DMS53 treated with DMSO at 0.1 percent for 48 hours (cell line): ENCODE measurements at regions not wholly inside any gene's neighbourhood (a gene's known extent, or its start where the extent isn't known, plus 50 kb on each side); places are given as distances from the start of the nearest gene placed in this dataset.
"Not testable (repeated sequence)": the region's sequence is repeated elsewhere in the genome, so short reads cannot be mapped to it uniquely, and the experiment has no call there.

Experiments
- DNase-seq: peaks from one replicate; lab custom pipeline; 2025; ENCODE audit not compliant: unreplicated experiment; lab: John Stamatoyannopoulos, UW

DNA sequence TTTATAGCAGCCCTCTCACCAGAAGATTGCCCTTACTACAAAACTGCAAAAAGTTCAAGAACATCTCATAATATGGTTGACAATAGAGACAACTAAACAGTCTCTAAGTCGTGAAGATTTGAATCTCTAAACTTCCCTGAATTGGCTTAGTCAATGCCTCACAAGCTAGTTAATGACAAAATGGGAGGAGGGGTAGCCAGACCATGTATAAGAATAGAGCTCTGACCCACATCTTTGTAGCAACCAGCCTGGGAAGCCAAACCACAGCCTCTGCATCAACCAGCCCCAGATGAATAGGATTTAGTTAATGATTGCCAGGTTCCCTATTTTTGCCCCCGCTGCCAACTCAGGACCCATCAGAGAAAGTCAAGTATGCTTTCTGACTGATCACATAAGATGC lies 1265.9 kb upstream of the PCDH10 start:
- DNase-seq = not testable (repeated sequence)

DNA sequence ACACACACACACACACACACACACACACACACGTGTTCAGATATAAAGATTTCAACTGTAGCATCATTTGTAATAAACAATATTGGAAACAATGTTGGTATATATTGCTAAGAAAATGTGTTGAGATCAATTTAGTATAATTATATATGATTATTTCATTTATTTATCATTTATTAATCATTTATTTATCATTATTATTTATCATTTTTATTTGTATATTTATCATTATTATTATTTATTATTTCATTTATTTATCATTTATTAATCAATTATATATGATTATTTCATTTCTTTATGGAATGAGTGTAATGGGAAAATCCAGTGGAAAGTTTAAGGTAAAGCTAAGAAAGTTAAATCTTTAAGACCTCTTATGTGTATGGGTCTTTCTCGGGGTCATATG lies 1223.4 kb upstream of the PCDH10 start:
- not testable (repeated sequence) for DNase-seq

DNA sequence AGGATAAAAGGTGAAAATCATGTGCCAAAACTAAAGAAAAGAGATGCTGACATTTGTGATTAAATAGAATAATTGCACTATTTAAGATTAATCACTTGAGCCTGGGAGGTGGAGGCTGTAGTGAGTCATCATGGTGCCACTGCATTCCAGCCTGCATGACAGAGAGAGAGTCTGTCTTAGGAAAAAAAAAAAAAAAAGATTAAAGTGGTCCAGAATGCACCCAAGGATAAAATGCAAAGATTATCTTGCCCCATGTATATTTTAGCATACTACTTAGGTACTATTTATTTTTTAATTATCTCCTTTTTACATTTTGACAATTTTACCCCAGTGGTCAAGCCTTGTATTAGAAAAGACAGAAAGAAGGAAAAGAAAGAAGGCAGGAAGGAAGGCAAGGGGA lies 1181.4 kb upstream of the PCDH10 start:
- DNase-seq = not testable (repeated sequence)

DNA sequence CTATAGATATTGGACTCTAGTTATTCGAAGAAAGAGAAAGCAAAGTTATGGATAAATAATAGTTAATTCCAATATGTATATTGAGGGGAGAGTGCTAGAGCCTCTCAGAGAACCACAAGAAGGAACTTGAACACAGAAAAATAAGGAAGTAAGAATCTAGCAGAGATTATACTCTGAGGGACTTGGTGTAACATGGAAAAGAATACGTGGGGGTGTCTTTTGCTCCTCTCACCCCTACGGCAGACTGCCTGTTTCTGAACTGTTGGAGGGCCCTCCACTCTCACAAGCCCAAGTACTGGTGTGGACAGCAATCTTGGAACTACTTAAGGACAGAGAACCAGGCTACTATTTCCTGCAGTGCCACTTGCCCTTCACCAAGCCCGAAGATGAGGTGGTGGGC lies 1174.4 kb upstream of the PCDH10 start:
- no peak for DNase-seq

DNA sequence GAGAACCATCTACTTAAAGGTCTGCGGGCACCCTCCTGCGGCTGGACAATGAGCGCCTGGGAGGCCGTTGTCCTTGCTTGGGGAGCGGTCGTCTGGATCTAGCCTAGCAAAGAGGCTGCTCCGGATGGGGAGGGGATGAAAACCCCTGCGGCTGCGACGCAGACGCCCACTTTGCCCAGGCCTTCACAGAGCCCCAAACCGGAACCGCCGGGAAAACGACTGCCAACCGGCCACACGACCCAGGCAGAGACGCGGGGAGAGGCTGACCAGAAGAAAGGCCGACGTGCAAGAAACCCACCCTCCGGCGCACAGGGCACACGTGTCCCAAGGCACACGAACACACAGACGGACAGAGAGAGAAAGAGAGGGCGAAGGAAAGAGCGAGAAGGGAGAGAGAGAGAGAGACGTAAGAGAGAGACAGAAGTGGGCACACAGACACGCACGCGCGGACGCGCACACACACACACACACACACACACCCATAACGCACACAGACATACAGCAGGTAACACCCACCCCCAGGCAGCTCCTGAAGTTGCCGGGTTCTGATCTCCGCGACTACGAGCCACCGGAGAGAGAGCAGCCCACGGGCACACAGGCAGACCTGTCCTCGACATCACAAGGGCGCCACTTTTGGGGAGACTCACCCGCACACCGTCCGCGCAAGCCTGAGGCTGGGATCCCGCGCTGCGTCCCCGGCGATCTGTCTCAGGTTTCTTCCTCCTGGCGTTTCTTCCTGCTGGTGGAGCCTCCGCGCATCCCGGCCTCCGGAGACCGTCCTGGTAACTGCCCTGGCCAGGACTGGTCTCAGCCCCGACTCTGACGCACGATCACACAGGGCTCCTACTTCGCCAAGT lies 1173.6 kb upstream of the PCDH10 start:
- DNase-seq = not testable (repeated sequence)

DNA sequence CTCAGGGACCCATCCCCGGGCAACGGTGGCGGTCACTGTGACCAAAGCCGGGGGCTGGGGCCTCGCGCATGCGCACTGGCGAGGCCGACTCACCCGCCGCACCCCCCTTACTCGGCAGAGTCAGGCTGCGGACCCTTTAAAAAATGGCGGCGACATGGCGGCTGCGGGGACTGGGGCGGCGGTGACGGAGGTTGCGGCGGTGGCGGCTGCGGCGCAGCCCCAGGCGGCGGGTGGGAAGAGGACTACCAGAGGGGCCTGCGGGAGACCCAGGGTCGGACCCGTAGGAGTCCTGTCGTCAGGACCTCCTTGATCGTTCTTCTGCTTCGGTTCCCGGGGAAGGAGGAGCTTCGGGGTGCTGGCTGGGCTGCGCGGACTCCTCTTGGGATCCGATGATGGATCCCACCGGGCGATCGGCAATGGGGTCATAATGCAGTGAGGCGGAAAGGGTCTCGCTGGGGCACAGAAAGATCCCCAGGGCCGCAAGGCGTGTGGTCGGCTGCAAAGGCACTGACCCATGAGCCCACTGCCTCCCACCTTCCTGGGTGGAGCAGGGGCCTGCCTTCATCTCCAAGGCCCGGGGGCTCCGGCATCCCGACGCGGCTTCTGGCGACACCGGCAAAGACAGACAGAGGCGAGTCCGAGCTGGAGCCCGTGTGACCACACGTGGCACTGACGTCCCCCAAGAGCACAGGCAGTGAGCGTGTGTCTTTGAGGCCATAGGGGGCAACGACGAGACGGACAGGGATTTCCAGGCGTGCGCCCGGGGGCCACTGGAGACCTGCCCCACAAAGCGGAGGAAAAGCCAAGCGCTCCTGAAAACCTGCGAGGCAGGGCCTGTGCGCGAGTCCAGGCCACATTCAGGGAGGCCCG lies 1172.7 kb upstream of the PCDH10 start:
- not testable (repeated sequence) for DNase-seq

DNA sequence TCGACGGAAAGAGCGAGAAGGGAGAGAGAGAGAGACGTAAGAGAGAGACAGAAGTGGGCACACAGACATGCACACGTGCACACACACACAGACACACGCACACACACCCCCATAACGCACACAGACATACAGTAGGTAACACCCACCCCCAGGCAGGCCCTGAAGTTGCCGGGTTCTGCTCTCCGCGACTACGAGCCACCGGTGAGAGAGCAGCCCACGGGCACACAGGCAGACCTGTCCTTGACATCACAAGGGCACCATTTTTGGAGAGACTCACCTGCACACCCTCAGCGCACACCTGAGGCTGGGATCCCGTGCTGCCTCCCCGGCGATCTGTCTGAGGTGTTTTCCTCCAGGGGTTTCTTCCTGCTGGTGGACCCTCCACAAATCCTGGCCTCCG lies 1171.0 kb upstream of the PCDH10 start:
- no peak for DNase-seq

DNA sequence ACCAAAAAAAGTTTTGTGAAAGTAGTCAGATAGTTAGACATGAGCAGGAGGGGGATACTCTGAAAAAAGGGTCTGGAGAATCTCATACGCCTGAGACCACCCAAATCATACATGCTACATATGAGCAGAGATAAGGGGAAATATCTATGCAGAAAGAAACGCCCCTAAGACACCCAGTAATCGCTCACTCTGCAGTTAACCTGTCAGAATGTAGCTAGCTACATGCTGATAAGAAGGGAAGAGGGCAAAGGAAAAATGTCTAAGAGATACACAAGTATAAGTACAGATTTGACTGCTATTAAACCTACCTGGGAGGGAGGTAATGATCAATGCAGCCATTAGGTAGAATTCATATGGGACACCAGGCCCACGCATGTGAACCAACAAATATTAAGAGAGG lies 1159.5 kb upstream of the PCDH10 start:
- DNase-seq = no peak

DNA sequence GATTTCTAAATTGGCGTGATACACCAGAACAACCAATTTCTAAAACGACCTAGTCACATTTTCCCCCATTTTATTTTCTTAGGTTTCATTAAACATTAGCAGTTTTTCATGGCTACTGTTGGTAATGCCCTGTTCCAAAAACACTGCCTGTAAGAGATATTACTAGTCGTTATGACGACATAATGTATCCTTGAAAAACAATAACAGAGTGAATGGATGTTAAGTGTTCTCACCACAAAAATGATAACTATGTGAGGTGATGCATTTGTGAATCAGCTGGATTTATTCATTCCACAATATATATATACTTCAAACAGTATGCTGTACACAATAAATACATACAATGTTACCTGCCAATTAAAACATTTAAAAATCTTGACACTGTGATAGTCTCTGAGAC lies 1147.6 kb upstream of the PCDH10 start:
- DNase-seq = no peak

DNA sequence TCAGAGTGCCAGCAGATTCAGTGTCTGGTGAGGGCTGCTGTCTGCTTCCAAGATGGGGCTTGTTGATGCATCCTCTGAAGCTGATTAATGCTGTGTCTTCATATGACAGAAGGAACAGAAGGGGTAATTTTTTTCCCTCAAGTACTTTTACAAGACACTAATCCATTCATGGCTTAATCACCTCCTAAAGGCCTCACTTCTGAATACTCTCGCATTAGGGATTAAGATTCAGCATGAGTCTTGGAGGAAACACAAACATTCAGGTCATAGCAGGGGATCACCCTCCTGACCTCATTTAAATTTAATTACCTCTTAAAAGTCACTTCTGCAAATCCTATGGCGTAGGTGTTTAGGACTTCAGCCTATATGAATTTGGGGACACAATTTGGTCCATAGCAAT lies 1145.5 kb upstream of the PCDH10 start:
- no peak for DNase-seq

DNA sequence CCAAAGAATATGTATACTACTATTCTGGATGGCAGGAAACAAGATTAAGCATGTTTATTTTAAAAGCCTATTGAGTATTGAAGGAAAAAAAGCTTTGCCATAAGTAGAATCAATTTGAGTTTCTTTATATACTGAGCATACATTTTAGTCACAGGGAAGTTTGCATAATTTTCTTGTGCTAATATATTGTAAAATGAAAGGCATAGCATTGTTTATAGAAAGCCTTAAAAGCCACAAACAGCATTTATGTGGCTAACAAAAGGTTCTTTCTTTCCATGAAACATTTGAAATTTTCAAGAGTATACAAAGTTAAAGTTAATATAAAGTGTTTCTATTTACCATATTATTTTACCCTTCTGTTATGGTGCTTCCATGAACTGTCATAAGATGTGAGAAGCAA lies 1133.8 kb upstream of the PCDH10 start:
- no peak for DNase-seq

DNA sequence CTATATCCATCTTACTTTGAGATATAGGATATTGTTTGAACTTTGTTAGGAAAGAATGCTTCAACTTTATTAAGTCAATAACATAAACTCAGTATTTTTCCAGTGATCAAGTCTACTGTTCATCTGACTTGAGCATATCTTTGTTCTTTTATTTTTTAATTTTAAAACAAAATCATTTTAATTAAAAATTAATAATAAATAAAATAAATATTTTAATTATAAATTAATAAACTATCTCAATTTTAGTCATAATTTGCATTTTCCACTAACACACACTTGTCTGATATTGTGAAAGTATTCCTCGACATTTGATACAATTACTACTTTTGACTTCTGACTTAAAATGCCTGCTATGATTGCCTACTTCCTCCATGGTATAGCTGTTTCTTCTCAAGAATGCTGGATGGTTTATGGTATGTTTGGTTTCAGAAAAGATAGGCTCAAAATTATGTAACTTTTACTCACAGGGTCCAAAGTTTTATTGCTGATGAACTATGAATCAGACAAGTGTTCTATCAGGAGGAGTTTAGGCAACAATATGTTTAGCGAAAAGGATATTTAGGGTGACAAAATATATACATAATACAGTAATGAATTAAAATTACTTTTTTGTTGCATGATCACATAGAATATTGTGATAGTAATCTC lies 1132.3 kb upstream of the PCDH10 start:
- no peak for DNase-seq

DNA sequence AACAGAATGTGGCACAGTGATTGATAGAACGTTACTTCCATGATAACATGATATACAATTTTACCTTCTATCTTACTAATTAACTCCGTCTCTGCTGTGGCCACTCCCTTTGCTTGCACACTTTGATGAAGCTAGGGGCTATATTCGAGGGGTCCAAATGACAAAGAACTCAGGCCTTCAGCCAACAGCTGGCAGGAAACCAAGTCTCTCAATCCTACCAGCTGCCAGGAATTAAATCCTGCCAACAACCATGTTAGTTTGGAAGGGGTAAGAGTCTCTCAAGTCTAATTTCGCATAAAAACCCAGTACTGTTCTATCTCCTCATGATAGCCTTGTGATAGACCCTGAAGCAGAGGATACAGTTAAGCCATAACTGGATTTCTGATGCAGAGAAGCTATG lies 1122.9 kb upstream of the PCDH10 start:
- no peak for DNase-seq

DNA sequence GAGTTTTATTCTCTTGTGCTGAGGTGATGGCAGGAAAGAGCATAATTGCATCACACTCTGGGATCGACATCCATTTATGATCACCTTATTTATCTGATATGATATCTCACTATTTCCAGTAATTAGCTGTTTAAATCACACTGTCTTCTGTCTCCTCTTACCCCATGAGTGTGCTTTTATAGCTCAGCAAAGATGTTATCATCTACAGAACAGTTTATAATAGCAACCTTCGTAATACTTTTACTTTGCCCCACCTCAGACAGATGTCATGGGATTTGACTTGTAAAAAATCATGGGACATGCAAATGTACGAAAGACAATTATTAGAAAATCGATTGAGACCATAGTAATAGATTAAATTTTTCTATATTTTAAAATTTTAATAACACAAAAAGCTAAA lies 1122.3 kb upstream of the PCDH10 start:
- DNase-seq = no peak

DNA sequence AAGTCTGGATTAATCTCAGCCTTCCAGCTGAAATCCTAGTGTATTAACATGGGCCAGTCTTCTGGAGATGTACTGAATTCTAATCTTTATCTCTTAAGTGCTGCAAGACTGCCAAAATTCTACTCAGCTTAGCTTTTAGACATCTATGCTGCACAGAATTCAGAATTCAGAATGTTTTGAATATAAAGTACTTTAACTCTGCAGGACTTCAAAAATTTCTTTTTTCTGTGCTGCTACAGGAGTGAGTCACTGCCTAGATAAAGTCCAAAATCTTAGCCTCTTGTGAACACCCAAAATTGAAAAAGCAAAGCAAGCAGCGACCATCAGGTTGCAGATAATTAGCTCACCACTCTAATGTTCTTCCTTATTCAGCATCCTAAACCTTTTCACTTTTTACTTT lies 1092.6 kb upstream of the PCDH10 start:
- no peak for DNase-seq

DNA sequence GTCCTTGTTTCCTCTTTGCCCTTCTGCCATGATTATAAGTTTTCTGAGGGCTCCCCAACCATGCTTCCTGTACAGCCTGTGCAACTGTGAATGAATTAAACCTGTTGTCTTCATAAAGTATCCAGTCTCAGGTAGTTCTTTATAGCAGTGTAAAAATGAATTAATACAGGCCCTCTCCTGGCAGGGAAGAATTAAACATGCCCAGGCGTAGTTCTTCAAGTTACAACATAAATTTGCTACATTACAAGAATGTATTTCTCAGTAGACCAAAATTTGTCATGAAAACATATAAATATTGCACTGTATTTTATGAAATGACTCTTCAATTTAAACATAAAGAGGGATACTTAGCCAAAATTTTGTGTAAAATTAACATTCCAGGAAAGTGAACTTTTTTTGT lies 1089.9 kb upstream of the PCDH10 start:
- no peak for DNase-seq

DNA sequence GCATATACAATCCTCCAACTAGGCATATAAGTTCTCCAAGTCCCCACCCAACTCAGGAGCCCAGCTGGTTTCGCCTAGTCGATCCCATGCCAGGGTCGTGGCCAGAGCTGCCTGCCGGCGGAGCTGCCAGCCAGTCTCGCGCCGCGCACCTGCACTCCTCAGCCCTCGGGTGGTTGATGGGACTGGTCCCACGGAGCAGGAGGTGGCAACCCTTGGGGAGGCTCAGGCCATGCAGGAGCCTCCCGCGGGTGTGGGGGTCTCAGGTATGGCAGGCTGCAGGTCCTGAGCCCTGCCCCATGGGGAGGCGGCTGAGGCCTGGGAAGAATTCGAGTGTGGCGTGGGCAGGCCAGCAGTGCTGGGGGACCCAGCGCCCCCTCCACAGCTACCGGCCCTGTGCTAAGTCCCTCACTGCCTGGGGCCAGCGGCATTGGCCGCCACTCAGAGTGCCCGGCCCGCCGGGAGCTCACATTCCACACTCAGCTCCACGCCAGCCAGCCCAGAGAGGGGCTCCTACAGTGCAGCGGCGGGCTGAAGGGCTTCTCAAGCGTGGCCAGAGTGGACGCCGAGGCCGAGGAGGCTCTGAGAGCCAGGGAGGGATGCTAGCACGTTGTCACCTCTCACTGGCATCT lies 1086.4 kb upstream of the PCDH10 start:
- no peak for DNase-seq

DNA sequence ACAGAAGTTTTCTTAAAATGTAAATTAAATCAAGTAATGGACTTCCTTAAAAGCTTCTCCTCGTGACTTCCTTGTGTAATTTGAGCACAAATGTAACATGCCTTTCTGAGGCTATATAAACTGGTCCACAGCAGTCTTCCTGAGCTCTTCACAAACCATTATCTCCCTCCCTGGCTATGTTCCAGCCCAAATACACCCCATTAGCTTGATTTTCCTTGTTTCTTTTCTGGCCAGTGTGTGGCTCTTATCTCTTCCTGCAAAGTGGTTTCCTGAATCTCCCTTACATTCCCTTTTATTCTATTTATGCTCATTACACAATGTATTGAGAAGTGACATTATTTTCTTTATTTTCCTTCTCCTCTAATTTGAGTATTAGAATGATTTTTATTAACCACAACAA lies 1085.3 kb upstream of the PCDH10 start:
- no peak for DNase-seq

DNA sequence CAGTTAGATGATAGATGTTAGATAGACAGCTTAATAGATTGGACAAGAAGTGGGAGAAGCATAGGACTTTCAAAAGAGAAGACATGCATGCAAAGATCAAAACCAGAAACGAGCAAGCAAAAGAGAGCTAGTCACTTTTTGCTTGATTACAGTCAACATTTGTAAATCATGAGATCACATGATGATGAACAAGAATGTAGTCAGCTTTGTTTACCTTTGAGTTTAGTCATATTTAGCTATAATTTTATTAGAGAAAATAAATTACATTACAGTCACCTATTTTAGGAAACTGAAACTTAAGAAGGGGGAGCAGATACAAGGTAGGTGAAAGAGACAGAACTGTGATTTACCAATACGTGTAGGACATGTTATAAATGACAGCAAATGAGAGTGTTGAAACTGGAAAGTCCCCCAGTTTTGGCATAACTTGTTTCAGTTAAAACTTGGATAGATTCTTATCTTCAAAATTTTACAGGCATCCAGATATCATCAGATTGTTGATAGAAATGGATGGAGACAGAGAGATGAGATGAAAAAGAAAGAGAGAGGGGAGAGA lies 1083.1 kb upstream of the PCDH10 start:
- no peak for DNase-seq

DNA sequence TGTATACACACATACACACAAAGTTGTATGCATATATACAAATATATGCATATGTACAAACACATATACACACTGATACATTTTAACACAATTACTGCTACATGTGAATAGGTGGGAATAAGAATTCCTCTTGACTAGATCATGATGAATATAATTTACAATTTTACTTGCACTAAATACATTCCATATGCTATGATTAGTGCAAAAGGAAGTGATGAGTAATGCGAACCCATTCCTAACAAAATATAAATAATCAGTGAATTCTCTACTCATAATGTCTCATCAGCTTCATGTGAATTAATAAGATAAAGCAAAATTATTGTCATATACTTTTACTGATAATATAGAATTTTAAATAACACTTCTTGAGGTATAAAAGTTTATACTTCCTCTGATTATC lies 1077.3 kb upstream of the PCDH10 start:
- DNase-seq = no peak

DNA sequence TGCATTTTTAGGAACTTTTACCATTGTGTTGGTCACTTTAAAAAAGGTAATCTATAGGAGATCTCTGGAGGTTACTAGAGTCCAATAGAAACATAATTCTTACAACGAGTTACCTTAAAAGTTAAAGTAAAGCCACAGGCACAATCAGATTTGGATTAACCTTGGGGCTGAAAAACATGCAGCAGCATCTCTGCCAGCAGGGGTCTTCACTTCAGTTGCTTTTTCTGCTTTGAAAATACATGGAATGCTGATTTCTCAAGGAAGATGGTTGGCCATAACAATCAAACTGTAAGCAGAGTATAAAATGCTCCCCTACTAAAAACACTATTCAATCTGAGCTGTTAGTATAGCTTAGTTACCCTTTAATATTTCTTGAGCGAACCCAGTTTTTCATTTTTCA lies 1072.3 kb upstream of the PCDH10 start:
- no peak for DNase-seq
